Gastrocnemius medialis (tissue), 4 donors: ENCODE measurements at regions not wholly inside any gene's neighbourhood (a gene's known extent, or its start where the extent isn't known, plus 50 kb on each side); places are given as distances from the start of the nearest gene placed in this dataset.

ENCODE experiments used
- POLR2A ChIP-seq, 2 donors: fragments of 450-650 bp; IDR thresholded peaks; one replicate each; pipeline ENCODE4 v1.6.1; 2017; ENCODE audit warnings: antibody characterized with exemption in 2 of 2, mild to moderate bottlenecking in 2 of 2, moderate library complexity in 2 of 2
- TF ChIP-seq, protein P1 (sequence below), 5 experiments: fragments of 450-650 bp in 3 of 5; fragments of 200-600 bp in 2 of 5; sonication (generic) in 2 of 5; IDR thresholded peaks in 4 of 5; conservative IDR thresholded peaks in 1 of 5; 1 replicate in 4 of 5; 2 replicates in 1 of 5; pipeline ENCODE4 v1.5.1; 2016 to 2019; ENCODE audit warnings: antibody characterized with exemption in 5 of 5, mild to moderate bottlenecking in 3 of 5, moderate library complexity in 3 of 5

DNA sequence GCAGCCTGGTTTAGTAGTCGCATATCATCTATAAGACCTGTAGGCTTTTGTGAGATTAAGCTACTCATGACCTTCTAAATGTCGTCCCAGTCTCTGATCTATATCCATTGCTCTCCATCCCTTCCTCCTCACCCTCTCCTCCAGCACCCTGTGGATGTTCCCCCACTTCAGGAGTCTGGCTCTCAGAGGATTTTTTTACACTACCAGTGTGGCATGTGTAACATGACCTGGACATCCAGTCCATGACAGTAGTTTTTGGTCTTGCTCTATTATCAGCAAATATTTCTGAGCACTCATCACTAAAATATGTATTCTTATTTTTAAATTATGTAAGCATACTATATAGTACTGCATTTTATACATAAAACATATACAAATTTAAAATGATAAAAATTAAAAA is 142.1 kb downstream of the DYRK2 start:
- TF ChIP-seq, protein P1, sequence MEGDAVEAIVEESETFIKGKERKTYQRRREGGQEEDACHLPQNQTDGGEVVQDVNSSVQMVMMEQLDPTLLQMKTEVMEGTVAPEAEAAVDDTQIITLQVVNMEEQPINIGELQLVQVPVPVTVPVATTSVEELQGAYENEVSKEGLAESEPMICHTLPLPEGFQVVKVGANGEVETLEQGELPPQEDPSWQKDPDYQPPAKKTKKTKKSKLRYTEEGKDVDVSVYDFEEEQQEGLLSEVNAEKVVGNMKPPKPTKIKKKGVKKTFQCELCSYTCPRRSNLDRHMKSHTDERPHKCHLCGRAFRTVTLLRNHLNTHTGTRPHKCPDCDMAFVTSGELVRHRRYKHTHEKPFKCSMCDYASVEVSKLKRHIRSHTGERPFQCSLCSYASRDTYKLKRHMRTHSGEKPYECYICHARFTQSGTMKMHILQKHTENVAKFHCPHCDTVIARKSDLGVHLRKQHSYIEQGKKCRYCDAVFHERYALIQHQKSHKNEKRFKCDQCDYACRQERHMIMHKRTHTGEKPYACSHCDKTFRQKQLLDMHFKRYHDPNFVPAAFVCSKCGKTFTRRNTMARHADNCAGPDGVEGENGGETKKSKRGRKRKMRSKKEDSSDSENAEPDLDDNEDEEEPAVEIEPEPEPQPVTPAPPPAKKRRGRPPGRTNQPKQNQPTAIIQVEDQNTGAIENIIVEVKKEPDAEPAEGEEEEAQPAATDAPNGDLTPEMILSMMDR (IDR thresholded peaks at IDR 0.05 in 4 of 5, conservative IDR thresholded peaks at IDR 0.05 in 1 of 5): no peak
- no peak for TF ChIP-seq POLR2A (IDR thresholded peaks at IDR 0.05)
